ENCODE measurements at regions not wholly inside any gene's neighbourhood (a gene's known extent, or its start where the extent isn't known, plus 50 kb on each side); places are given as distances from the start of the nearest gene placed in this dataset.

DNA sequence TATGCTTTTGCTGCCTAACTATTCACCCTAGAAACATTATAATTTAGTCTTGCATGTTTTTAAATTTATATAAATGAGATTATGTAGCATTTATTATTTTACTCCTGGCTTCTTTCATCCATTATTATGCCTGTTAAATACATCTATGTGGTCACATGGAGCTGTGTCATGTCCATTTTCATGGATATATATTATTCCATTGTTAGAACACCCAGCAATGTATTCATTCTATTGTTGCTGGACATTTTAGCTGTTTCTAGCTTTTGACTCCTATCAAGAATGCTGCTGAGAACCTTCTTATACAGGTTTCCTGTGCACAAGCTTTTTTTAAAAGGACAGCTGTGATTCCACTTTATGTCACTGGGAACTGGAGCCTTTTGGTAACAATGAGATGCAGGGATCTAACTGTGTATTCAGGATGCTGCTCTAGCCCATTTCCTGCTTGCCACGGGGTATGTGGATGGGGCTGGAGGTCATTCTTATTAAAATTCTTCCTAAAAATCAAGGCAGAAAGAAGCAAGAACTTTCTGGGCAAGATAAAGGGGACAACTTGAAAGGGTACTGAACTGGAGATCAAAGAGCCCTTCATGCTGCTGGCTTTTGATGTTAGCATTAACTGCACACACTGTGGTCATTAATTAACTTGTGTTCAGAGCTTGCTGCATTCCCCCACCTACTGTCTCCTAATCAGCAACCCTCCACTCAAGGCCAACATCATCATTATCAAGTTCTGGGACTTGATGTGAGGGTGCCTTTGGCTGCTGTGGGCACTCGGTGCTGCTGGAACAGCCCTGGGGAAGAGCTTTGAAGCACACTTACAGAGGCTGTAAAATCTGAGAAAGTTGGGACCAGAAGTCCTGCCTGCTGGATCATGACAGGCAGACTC is 96.6 kb upstream of the AKIRIN2 start:
- DNase-seq: no peak

DNA sequence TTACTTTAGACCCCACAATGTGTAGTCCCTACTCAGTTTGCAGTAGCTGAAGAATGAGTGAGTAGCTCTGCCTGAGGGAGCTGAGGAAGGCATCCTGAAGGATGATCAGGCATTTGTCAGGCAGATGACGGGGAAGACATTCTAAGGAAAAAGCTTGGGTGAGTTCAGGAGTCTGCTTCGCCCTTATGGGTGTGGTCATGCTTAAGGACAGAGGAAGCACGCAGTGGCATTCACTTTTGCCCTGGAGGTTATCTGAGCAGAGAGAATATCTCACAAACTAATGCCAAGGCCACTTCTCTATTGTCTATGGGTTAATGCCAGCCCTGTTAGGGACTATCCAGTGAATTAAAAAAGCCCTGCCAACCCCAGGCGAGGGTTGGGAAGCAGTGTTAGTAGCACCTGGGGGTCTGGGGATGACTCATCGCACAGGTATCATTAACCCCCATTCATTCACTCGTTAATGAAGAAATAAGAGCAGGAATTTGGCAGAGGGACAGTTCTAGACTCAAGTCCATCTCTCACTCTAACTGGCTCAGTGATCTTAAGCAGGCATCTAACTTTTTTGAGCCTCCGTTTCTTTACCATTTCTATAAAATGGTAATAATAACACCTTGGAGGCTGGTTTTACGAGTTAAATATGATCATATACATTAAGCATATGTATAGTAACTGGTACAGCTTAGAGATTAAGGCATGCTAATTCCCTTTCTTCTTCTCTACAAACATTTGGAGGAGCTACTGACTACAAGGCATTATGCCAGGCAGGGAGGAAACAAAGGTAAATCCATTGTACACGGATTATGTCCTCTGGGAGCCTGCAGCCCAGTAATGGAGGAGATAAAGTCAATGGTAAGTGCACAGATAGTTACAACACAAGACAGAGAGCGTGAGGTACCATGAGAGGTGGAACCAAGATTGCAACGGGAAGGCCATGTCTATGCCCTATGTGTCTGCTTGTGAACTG is 93.2 kb upstream of the AKIRIN2 start:
- no peak for DNase-seq

DNA sequence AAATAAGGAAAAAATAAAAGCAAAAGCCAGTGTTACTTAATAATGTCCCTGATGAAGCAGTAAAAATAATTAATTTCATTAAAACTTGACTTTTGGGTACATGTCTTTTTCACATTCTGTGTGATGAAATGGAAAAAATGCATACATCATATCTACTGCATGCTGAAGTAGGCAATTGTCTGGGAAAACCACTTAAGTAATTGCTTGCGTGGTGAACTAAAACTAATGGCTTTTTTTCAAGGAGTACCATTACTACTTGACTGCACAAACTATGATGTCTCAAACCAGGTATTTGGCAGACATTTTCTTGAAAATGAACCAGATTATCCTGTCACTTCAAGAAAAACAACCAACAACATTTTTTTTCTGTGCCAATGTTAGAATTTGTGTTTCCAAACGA is 91.3 kb upstream of the AKIRIN2 start:
- no peak for DNase-seq

DNA sequence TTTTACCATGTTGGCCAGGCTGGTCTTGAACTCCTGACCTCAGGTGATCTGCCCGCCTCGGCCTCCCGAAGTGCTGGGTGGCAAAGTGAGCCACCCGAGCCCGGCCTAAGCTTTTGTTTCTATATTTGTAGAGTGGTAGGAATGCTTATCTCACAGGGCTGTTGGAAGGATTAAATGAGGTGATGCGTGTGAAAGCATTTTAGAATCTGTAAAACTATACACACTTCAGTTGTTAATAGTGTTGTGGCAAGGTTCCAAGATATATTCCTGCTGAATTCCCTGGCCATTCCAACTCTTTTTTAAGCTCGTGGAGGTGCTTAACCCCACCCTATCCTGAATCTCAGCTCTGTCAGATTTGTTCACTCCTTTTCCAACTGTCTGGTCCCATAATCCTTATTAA is 89.9 kb upstream of the AKIRIN2 start:
- DNase-seq: peak; percentile 28

DNA sequence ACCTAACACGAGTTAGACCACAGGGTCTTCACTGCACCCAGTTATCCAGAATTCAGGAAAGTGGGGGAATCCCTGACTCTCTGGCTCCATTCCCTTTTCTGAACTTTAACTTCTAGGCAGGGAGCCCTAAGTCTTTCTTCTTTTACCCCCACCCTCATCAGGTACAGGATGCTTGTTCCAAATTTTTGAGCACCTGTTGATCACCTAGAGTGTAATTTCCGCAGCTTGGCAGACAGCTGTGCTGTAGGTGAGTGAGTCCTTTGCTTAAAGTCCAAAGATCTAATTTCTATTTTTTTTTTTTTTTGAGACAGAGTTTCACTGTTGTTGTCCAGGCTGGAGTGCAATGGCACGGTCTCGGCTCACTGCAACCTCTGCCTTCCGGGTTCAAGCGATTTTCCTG is 89.5 kb upstream of the AKIRIN2 start:
- no peak for DNase-seq

DNA sequence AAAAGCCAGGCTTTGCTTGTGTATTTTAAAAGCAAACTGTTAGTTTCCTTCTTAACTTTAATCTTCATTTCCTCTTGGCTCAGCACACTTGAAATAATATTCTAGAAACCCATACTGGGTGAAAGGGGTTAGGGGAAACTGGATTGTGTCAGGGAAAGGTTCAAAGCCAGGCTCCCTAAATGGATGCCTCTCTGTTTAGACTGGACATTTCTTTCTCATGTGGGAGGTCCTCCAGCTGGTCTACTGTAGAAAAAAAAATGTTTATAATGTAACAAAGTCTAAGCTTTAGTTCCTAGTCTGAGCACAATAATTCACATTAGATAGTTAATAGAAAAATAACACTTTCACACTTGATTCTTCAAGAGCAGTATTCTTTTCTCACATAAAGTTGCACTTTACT is 89.0 kb upstream of the AKIRIN2 start:
- DNase-seq: no peak

DNA sequence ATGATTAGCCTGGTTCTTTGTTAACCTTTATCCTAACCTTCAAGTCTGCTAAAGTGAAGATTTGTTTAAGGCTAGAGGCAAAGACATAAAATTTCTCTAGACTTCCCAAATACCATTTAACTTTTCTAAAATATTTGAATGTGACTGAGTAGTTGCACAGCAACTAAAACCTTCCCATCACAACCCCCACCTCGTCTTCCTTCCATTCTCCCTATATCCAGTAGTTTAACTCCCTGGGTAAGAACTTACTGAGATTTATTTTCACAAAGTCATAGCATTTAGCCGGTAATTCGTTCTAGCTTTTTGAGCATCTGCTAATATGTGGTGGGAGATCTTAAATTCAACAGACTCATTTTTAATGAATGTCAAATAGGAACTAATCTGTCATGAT is 87.9 kb upstream of the AKIRIN2 start:
- no peak for DNase-seq

DNA sequence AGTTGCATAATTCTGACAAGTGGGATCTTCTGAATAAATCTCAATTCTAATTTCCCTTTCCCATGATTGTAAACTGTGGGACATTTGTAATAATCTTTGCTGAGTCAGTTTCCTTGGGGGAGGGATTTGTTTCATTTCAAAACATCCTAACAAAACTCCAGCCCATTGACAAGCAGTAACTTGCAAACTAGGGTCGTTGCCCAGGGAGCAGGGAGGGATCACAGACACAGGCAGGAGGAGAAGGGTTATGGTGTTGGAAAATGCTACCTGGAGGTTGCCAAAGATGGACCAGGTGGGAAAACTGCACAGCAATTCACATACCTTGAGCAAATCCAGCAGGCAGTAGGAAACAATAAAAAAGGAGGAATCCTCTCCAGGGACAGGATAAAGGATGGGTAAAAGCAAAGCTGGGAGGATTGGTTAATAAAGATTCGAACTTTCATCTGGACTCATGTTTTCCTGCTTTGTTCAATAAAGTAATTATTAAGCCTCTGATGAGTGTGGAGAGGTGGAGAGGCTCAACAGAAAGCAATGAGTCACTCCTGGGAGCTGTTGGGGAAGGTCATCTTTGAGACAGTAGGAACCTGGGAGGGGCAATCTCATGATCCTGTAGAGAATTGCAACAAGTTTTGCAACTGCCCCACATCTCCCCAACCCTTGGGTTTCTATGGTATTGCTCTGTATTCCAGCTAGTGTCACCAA is 87.3 kb upstream of the AKIRIN2 start:
- peak; percentile 71 for DNase-seq

DNA sequence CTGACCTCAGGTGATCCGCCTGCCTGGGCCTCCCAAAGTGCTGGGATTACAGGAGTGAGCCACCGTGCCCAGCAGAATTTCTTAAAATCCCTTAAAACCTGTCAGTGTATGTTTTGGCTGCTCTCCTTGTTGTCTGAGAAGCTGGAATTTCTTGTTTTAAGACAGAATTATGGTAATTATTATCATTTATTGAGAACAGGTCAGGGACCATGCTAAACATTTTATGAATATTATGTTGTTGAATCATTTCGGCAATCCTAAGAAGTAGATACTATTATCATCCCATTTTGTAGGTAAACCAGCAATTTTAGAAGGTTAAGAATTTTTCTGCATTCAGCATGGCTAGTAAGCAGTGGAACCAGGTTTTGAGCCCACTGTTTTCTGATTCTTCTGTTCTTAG is 86.1 kb upstream of the AKIRIN2 start:
- DNase-seq: no peak

DNA sequence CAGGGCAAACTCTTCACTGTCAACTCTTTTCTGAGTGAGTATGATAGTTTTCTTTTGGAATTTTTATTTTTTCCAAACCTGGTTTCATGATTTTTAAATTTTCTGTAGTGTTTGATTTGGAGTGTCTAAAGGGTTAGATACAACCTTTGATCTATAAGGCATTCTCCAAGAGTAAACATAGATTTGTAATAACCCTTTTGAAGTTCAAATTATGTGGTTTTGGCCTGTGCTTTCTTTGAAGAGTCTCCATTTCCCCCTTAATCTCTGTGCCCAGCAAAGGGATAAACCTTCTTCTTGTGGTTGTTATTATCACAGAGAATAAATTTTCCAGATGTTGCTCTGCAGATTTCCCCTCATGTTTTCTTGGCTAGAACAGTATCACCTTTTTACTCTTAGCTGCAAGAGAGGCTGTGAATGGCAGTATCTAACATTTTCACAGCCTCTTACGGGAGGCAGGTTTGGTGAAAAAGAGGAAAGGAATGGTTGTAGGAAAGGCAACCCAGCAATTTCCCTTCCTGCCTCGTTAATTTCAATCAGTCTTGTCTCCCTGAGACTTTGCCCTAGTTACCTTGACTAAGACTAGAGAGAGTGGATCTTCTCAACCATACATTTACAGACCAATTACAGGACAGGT is 83.3 kb upstream of the AKIRIN2 start:
- no peak for DNase-seq

DNA sequence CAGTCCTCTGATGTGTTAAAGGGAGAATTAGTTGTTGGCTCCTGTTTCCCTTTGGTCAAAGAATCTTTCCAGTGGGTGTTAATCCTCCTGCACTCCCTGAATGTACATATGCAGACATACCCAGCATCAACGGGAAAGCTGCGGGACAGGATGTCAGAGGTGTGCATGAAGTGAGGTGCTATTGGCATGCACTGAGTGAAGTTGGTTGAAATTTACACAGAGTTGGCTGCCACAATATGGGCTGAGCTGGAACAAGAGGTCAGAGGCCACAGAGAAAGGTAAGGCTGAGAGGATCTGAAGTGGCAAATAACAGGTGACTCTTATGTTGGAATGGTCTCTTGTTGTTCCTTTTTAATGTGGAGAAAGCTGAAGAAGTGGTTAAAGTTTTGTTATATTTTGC is 82.7 kb upstream of the AKIRIN2 start:
- DNase-seq: no peak

DNA sequence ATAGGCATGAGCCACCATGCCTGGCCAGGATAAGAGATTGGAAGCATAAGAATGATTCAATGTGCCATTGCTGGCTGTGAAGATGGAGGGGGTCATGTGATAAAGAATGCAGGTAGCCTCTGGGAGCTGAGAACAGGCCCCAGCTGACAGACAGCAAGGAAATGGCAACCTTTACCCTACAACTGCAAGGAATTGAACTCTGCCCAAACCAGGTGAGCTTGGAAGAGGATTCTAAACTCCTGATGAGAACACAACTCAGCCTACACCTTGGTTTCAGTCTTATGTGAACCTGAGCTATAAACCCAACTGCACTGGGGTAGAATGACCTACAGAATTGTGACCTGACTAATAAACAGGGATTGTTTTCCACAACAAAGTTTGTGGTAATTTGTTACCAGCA is 82.0 kb upstream of the AKIRIN2 start:
- DNase-seq: no peak

DNA sequence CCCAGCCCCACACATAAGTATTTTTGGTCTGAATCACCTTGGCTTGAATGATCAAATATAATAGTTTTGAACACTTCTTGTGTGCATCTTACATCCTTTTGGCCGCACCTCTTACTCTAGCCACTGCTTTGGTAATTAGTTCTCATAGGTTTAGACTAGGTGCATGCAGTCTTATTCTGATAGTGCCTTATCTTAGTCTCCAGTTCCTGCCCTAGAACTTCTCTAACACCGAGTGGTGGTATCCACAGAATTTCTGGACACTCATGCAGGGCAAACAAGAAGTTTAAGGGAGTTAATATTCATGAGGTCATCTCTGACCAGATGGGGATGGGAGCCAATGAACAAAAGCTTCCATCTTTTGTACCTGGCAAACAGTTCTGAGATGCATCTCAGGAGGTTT is 77.5 kb upstream of the AKIRIN2 start:
- DNase-seq: no peak

DNA sequence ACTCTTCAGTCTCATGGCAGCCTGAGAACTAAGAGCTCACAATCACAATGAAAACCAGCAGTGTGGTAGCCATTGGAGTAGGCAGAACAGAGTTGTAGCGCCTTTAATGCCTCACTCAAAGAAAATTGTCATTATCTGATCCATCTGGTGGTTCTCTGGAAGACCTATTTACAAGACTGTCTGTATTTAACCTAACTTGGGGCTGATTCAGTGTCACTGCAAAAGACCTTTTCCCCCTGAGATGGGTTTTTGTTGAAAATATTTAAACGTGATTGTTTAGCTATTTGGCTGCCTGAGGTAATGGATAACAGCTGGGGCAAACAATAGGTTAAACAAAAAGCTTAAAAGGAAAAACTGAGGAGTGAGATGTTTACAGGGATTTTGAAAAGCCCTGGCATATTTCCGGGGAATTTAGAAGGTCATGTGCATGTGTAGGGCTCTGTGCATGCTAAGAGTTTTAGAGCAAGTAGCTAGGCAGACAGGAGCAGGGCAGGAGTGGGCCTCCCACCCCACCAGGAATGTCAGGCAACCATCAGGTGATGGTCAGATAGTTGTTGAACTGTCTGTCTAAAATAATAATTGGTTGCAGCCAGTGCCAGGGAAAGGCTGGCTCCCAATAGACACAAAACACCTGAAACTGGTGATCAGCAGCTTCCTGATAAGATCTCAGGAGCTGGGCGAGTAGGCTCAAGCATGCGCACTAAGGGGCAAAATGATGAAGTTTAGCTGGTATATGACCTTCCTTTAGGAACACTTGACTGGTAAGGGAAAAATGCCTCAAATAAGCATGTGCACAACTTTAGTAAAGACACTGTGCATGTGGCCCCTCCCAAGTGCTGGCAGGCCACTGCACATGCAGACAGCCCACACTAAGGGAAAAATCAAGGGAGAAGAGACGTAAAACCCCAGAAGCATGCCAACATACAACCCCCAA is 70.8 kb upstream of the AKIRIN2 start:
- peak; percentile 24 for DNase-seq

DNA sequence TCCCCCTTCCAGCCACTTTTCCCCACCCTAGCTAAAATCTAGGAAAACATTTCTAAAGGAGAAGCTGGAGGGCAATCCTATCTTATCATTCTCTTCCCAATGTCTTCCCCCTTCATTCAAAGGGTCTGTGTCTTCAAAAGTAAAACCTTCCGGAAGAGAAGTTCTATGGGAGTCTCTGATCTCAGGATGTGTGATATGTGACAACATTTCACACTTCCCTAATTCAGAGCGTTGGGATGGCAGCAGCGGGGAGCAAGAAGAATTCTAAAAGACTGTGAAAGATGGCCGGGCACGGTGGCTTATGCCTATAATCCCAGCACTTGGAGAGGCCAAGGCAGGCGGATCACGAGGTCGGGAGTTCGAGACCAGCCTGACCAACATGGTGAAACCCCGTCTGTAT is 65.4 kb upstream of the AKIRIN2 start:
- no peak for DNase-seq

DNA sequence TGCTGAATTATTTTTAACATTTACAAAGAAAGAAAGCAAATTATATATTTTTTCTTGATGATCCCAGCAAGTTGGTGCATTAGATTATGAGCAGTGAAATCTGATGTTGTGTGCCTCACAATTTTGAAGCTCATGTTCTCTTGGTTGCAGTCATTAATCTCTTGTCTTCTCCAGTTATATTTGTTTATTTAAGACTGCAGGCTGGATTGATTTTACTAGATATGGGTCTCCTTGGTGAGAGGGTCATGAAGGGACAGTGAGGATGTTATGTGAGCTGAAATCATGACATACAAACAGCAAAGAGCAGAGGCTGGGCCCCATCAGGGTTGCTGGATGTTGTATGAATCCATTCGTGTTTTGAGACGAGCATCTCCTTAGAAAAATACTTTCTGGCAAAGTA is 64.2 kb upstream of the AKIRIN2 start:
- DNase-seq: no peak

DNA sequence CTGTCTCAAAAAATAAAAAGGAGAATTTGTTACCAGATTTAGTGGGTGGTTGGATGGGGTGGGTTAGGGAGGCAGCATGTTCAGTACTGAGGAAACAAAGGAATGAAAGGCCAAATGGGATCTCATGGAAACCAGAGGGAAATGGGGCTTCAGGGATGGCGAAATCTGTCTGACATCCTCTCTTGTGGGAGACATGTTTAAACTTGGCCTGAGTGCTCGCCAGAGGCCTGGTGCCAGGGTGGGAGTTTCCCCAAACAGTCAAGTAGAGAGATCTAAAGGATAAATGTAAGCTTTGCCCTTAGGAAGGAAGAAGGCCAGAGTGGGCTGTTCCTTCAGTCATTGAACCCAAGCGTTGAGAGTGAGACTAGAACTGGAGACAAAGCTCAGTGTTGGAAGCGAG is 61.9 kb upstream of the AKIRIN2 start:
- no peak for DNase-seq

DNA sequence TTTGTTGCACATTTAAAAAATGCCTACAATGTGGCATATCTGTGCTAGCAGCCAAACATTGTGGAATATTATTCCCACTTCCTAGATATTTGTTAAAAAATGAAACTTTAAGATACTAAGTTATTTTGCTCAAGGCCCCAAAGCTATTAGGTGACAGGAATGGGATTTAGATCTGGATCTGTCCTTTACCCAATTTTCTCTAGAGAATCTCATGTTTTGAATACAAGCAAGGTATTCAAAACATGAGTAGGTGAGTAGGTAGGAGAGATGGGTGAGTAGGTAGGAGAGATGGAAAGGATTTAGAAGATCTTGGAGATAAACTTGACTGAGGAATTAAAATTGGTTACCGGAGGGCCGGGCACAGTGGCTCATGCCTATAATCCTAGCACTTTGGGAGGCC is 61.2 kb upstream of the AKIRIN2 start:
- no peak for DNase-seq

DNA sequence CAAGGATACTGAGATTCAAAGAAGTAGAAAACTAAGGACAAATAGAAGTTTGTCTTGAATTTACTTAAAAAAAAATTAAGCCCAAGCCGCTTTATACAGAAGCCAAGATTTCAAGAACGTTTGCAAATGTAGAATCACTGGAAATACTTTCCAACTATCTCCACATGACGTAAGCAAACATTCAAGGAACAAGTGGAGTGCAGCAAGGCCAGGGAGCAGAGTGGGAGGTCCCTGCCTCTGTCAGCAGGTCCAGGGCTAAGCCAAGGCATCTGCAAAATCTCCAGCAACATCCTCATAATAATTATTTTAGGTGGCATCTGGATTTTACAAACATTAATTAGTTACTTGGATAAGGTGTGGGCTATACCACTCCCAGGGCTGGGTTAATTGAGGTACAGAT is 60.1 kb upstream of the AKIRIN2 start:
- DNase-seq: no peak

DNA sequence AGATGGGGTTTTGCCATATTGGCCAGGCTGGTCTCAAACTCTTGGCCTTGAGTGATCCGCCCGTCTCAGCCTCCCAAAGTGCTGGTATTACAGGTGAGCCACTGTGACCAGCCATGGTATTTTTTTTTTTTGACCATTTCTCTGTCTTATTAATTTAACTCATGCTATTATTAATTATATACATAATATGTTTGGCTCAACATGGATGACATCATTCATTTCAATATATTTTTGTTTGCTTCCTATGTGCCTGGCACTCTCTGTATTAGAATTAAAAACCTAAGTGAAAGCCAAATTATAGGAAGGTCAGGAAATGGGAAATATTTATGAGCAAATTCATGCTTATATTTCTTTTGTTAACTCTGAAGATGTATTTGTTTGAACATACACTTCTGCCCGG is 55.8 kb upstream of the AKIRIN2 start:
- no peak for DNase-seq

DNA sequence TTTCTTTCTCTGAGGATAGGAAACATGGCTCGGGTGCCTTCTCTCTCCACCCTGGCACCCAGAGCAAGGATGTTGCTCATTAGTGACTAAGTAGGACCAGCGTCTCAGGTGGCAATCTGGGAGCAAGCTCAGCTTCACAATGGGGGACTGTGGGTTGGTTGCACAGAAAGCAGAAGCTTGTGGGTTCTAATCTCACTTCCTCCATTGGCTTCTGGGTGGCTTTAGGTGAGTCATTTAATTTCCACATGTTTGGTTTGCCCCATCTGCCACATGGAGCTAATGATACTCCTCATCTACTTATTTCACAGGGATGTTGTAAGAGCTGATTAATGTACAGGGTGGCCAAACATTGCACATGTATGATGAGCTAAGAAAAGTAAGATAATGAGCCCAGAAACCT is 54.8 kb upstream of the AKIRIN2 start:
- DNase-seq: peak; percentile 19

Measured in NCI-H2171 treated with DMSO at 0.1 percent for 48 hours (cell line).